Kidney (tissue), 13 donors: ENCODE measurements at regions not wholly inside any gene's neighbourhood (a gene's known extent, or its start where the extent isn't known, plus 50 kb on each side); places are given as distances from the start of the nearest gene placed in this dataset.

ENCODE experiments used
- DNase-seq, 5 donors: peaks; one replicate each; pipeline ENCODE4 v3.0.0-alpha.2; 2013 to 2020
- FAIRE-seq: peaks from 2 replicates; lab custom pipeline; 2012; peaks lifted over from hg19 to GRCh38; lab: Jason Lieb, UNC
- H3K27ac ChIP-seq, 2 donors: one replicate each; pipeline ENCODE4 v1.7.0; 2013; ENCODE audit warnings: low read depth in 2 of 2, low read length in 2 of 2, inconsistent platforms in 1 of 2
- H3K27me3 ChIP-seq: one replicate; pipeline ENCODE4 v1.7.1; 2013; ENCODE audit warnings: low read length, inconsistent platforms; ENCODE audit not compliant: control insufficient read depth, insufficient read depth
- H3K36me3 ChIP-seq, 3 donors: one replicate each; pipeline versions ENCODE4 v1.7.0 to v1.7.1; 2013; ENCODE audit warnings: low read length in 3 of 3, control low read depth in 1 of 3, inconsistent platforms in 1 of 3; ENCODE audit not compliant: insufficient read depth in 3 of 3, control insufficient read depth in 2 of 3
- H3K4me1 ChIP-seq, 3 donors: one replicate each; pipeline versions ENCODE4 v1.7.0 to v1.7.1; 2013; ENCODE audit warnings: low read length in 3 of 3, inconsistent platforms in 1 of 3, low read depth in 1 of 3; ENCODE audit not compliant: control insufficient read depth in 2 of 3, insufficient read depth in 2 of 3
- H3K4me3 ChIP-seq, 3 donors: one replicate each; pipeline versions ENCODE4 v1.7.0 to v1.8.1; 2013; ENCODE audit warnings: low read length in 3 of 3, control low read depth in 1 of 3, inconsistent platforms in 1 of 3
- H3K9ac ChIP-seq, 3 donors: one replicate each; pipeline versions ENCODE4 v1.7.0 to v1.7.1; 2013; ENCODE audit warnings: low read length in 3 of 3, control low read depth in 1 of 3, inconsistent platforms in 1 of 3
- H3K9me3 ChIP-seq, 3 donors: one replicate each; pipeline versions ENCODE4 v1.7.0 to v1.7.1; 2013; ENCODE audit warnings: low read length in 3 of 3, control low read depth in 1 of 3, inconsistent platforms in 1 of 3; ENCODE audit not compliant: control insufficient read depth in 2 of 3, insufficient read depth in 1 of 3
- CTCF ChIP-seq: IDR thresholded peaks from 3 replicates; pipeline ENCODE4 v1.5.1; 2012; ENCODE audit warnings: mild to moderate bottlenecking, moderate library complexity, borderline replicate concordance; ENCODE audit not compliant: insufficient read depth; ENCODE audit errors: extremely low read depth
- intact Hi-C: fragments of 100-400 bp; cut with DNase I; formaldehyde crosslinking; loops from one replicate; pipeline ENCODE4 v1.11.1; 2022
- donor health status: control.
- donor health status: control.
- donor health status: control.
- donor health status: control.
- donor health status: control.
- donor health status: DM: yes; HTN: yes; CAD: no.
- donor health status: Normal renal cell carcinoma (clear cell type).

- Histone ChIP-seq H3K9me3 (no peaks in the 10 kb centered on the region), H3K9ac (no peak overlapping the region), H3K4me1 (no peaks in the 10 kb centered on the region), H3K4me3 (no peak overlapping the region), H3K36me3 (no peaks in the 10 kb centered on the region), H3K27ac (no peak overlapping the region), H3K27me3 (peaks cover 3% of the 10 kb centered on the region)
- FAIRE-seq: no peak
- DNase-seq: peak in 4 of 5 donors; percentile 47 to 70 (median 57)
- intact Hi-C loops: no loop called here
- TF ChIP-seq CTCF: no peak
Observed at GRCh38 chr5:2207416-2208238, 324.9 kb upstream of the IRX4 start.

GRCh38 chr5:2207109-2207399 is 324.3 kb upstream of the IRX4 start:
- Histone ChIP-seq H3K36me3 (no peaks in the 10 kb centered on the region), H3K9ac (no peak overlapping the region), H3K27me3 (peaks cover 3% of the 10 kb centered on the region), H3K4me3 (no peak overlapping the region), H3K9me3 (no peaks in the 10 kb centered on the region), H3K27ac (no peak overlapping the region), H3K4me1 (no peaks in the 10 kb centered on the region)
- DNase-seq: no peak
- TF ChIP-seq CTCF: no peak
- intact Hi-C loops: no loop called here
- FAIRE-seq: no peak

- TF ChIP-seq CTCF: no peak
- FAIRE-seq: no peak
- Histone ChIP-seq H3K4me3 (no peak overlapping the region), H3K9me3 (no peaks in the 10 kb centered on the region), H3K27ac (no peak overlapping the region), H3K9ac (no peak overlapping the region), H3K36me3 (no peaks in the 10 kb centered on the region), H3K27me3 (peaks cover 3% of the 10 kb centered on the region), H3K4me1 (no peaks in the 10 kb centered on the region)
- intact Hi-C loops: no loop called here
- peak in 3 of 5 donors; percentile 19 to 43 (median 40) for DNase-seq
Observed at GRCh38 chr5:2206293-2207108, 323.8 kb upstream of the IRX4 start.
